GM18499 (cell line): ENCODE measurements at regions not wholly inside any gene's neighbourhood (a gene's known extent, or its start where the extent isn't known, plus 50 kb on each side); places are given as distances from the start of the nearest gene placed in this dataset.

ENCODE experiments used
- ATAC-seq: cut with Tn5 transposase; IDR thresholded peaks from one replicate; pipeline ENCODE4 v1.9.1; 2021; ENCODE audit warnings: moderate number of reproducible peaks; ENCODE audit not compliant: insufficient read depth, unreplicated experiment

DNA sequence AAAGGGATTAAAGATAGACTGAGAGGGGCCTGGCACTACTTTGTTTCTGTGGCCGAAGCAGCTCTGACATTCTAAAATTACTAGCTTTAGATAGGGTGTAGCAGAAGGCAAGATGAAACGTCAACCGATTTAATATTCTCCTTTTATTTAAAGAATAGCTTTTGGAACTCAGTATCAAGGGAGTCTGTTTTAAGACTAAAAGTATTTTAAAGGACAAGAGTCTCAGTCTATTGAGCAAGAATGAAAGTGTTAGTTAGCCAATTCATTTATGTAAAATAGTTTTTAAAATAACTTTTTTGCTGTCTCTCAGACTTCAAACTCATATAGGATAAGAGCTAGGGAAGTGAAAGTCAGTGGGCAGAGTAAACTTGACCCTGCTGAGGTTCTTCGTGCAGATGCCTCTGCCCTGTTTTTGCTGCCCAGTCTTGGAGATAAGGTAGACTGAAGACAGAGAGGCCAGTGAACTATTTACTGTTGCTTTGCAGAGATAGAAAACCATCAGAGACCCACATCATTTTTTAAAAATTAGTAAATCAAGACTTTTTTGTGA lies 1090.9 kb downstream of the ROBO2 start:
- no peak for ATAC-seq

DNA sequence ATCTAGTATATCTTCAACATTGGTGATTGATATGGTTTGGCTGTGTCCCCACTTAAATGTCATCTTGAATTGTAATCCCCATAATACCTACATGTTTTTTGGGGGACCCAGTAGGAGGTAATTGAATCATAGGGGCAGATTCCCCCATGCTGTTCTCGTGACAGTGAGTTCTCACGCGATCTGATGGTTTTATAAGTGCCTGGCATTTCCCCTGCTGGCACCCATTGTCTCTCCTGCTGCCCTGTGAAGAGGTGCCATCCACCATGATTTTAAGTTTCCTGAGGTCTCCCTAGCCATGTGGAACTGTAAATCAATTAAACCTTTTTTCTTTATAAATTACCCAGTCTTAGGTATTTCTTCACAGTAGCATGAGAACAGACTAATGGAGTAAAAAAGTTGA lies 1094.6 kb downstream of the ROBO2 start:
- no peak for ATAC-seq

DNA sequence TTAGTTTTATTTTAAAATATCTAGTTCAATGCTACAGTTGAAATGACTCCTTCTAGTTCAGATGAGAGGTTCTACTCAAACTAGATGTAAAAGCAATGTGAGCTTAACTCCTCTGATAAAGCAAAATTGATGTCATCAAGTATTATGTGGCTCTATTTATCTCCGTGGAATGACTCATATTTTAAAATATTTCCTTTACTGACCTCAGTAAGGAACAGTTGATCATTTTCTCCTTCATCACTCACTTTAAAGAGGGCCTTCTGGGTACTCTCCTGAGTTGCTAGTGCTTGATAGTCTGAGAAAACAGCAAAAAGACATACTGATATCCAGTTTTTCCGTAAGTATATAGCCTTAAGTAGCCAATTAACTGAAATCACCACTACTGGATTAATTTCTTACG lies 1099.3 kb downstream of the ROBO2 start:
- no peak for ATAC-seq

DNA sequence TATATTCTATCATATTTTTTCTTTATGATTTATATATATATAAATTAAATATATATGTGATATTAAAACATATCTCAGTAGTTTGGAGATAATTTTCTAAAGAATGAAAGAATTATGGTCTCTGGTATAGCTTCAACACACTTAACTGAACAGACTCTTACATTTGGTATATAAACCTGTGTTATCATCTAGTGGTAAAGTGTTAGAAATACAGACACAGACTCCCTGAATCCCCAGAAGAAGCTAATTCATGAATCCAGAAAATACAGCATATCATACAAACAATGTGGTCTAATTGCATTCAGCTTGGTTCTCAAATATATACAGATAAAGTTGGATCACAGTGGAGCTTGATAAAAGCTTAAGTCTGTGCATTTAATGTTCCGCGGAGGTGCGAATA lies 1100.4 kb downstream of the ROBO2 start:
- no peak for ATAC-seq

DNA sequence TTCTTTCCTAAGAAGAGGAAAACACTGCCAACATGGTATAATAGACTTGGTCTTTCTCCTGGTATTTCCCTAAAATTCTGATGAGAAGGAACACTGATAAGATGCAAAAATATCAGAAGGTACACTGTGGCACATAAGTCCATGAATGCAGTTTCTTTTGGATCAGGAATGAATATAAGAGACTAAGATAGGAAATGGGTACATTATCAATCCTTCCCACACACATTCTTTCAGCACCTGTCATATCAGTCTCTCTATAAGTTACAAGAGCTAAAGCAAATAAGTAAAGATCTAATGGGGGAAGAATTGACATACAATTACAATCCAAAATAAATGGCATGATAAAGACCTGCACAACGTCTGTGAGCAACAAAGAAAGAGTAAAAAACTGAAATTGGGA lies 1101.0 kb downstream of the ROBO2 start:
- ATAC-seq: no peak

DNA sequence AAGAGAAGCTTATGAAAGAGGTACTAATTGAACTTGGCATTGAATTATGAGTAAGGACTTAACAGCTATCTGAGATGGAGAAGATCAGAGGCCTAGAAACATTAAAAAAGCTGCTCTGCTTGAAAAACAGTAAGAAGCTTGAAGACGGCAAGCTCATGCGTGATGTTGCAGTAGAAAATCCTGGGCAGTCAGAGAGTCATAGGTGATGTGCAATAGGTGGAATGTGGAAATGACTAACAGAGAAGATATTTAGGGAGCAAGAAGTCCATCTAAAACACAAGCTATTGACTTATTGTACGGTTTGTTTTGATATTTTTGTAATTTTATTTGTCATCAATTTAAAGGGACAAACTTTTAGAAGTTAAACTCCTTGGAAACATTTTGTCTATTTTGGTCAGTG lies 1101.4 kb downstream of the ROBO2 start:
- no peak for ATAC-seq

DNA sequence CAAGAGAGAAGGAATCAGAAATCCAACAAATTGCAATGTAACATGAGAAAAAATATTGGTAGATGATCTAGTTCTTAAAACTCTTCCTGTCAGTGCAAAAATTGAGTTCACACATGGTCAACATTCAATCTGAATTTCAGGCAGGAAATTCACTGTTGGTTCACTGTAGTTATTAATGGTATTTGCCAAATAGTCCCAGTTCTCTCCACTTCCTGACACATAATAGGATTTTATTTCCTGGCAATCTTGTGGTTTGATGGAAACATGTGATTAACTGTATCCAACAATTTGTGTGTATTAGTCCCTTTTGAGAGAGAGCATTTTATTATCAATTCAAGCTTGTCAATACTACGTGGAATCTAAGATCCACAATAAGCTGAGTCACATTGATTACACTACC lies 1103.1 kb downstream of the ROBO2 start:
- no peak for ATAC-seq

DNA sequence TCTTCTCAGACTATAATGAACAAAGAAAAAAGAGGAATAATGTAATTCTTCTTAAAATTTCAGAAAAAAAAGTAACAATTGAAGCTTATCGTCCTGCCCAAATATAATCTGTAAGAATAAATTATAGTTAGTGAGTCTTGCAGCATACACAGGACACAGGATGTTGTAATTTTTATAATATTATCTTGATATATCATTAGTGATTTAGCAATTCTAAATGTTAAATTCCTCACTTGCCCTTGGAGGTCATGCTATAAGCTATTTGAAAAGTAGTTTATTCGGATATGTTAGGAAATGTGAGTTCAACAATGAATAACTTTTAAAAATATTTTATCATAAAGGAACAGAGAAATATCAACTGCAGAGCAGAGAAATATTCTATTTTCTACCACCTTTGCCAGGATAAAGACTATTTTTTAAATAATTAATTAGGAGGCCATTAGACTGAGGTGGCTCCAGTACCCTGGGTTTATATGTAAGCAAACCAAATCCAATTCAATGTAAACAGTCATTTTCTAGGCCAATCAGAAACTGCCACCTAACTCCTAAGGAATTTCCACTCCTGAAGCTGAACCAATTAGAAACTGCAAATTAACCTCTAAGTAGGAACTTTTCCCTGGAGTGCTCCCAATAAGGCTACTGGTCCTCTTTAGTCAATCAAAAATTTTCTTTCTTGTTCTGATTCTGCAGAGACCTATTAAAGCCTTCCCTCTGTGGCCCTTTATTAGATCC lies 1109.3 kb downstream of the ROBO2 start:
- ATAC-seq: no peak

DNA sequence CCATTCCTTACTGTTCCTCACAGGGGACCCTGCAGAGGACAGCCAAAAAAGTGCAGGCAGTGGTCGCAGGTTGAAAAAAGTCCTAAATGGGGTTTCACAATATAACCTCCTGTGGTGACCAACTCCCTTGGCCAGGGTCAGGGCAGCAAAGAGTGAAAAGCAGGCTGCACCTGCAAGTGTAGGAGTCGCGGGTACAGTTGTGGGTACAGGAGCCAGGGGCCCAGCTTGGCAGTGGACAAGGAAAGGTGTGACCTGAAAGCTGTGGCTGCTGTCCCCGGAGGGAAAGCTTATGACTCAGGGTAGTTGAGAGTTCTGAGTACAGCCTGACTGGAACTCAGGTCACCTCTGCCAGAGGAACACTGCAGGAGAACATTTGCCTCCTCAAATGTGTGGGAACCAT lies 1114.1 kb downstream of the ROBO2 start:
- ATAC-seq: no peak

DNA sequence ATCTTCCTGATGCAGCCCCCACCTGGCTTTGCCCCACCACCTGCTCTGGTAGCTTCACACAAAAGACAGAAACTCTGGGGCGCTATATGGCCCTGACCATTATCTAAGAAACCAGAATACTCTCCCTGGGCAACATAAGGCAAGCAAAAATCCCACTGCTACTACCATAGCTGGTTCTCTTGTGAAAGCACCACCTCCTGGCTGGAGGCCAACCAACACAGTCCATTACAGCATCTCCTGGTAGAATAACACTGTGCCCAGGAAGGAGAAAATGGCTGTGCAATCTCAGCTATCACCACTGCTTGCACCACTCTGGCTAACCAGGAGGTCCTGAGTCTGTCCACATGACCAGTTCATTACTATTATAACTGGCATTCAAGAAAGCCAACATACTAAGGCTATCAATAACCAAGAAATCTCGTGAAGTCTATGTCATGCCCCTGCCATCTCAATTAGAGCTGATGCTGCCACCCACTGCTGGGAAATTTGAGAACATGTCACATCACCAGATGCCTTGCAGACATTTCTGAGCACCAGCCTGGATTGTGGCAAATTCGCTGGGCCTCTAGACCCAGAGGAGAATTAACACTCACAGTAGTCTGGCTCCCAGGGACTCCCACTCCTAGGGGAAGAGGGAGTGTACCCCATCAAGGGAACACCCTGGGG lies 1114.8 kb downstream of the ROBO2 start:
- ATAC-seq: no peak

DNA sequence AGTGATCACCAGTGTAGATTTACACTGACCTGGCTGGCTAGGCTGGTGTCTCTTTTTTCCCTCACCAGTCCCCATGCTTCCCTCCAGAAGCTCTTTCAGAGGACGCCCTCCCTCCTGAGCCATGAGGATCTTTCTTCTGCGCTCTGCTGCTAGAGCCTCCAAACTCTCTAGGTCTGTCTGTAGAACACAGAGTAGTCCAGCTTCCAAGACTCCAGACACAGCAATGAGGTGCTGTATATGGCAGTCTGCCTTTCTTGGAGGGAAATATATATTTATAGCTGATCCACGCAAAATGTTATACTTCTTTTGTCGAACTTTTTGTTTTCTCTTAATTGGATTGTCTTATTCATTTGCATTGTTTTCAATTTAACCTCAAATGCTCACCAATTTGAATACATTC lies 1121.8 kb downstream of the ROBO2 start:
- no peak for ATAC-seq

DNA sequence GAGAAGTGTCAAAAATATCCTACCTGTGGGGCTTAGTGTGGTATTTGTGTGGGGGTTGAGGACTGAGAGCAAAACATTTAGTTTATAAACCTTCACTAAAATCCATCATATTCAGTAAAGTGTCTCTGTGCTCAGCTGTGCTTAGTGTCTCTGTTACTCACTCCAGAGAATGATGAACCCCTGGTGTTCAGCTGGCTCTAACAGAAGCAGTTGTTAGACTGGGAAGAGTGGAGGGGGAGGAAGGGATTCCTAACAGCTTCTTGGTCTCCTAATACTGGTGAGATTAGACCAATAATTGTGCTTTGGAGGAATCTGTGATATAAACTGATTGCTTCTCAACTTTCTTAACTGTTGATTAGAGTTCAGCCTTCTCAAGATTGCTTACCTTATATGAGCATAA lies 1123.5 kb downstream of the ROBO2 start:
- no peak for ATAC-seq

DNA sequence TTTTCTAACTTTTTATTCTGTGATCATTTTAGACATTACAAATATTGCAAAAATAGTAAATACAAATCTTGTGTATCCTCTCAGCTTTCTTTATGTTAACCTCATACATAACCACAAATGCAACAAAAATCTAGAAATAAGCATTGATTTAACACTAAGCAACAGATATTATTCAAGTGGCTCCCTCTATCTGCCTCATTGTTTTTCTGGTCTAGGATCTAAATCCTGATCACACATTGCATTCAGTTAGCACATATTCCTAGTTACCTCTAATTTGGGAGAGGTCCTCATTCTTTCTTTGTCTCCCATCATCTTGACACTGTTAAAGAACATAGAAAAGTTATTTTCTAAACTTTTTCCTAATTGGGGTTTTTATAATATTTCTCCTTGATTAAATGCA lies 1126.0 kb downstream of the ROBO2 start:
- ATAC-seq: no peak

DNA sequence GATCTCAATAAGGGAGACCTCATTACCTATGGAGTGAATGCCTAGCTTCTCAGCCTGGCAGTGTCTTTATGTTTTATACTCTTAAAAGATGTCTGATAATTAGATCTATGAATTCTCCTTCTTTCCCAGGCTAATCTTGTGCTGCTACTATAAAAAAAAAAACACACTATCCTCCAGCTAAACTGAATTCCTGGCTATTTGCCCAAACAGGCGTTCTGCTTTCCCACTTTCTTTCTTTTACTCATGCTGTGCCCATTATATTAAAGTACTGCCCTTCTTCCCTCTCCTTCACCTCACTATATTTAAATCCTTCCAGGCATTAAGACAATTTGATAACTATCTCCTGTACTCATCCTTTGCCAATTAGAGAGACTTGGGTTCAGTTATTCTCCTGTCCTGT lies 1134.9 kb downstream of the ROBO2 start:
- no peak for ATAC-seq

DNA sequence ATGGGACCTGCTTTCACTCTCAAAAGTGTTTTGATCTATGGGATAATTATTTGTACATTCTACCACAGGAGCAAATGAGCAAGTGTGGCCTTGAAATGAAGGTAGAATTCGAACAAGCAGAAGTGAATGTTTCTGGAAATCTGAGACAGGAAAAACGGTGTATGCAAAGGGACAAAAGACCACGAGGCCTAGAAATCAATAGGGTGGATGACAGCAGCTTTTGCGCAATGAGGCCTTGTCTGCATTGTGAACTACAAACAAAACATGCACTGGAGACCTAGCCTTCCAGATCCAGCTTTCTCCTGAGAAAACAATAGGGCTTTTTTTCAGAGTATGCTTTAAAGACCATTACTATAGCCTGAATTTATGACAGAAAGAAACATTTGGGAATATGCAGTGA lies 1137.0 kb downstream of the ROBO2 start:
- ATAC-seq: no peak

DNA sequence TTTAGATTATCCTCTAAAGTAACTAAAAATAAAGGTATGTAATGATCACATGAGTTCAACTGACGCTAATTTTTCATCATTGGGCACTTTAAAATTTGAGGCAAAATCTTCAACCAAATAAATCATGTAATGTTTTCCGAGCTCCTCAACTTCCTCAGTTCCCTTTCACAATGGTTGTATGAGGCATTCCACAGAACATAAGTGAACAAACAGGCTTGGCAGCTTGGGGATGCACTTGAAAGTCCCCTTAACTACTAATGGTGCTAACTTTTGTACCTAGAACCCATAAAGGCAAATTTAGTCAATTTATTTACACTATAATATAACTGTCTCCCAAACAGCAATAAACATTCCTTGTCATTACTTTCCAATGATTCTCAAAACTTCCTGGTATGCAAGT lies 1137.9 kb downstream of the ROBO2 start:
- no peak for ATAC-seq

DNA sequence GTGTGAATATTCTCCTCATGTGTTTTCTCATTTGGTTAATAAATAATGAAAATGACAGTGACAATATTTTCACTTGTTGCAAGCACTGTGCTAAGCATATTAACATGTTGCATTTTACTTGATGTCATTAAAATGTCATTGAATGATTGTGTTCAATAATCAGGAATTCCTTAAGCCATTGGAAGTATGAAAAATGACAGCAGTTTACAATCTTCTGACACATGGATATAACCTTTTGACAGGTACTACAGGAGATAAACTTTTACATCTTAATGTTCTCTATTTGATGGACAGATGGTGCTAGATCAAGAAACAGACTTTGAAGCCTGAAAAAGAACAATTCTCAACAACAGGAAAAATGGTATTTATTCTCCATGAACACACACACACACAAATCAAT lies 1138.3 kb downstream of the ROBO2 start:
- no peak for ATAC-seq

DNA sequence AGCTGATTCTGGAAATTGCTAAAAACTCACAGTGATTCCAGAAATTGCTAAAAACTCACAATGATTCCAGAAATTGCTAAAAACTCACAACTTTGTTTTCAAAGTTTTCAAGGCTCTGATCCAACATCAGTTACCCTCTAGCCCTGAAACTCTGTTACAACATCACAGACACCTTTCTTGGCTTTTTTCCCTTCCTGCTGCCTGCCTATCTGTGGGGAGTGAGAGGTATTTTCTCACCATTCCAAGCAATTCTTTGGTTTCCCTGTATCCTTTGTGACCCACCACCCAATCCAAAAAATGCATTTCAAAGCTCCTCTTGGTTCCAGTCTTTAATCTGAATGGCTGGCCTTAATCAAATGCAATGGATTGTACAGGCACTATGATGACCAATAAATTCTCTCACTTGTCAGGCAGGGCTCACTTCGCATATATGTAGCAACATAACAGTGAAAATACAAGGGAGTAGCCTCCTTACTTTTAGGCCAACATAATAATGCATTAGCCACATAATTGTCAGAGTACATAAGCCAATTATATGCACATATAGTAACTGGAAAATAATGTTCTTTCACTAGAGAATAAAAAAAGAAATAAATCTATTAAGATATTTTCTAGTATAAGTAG lies 1139.0 kb downstream of the ROBO2 start:
- ATAC-seq: no peak

DNA sequence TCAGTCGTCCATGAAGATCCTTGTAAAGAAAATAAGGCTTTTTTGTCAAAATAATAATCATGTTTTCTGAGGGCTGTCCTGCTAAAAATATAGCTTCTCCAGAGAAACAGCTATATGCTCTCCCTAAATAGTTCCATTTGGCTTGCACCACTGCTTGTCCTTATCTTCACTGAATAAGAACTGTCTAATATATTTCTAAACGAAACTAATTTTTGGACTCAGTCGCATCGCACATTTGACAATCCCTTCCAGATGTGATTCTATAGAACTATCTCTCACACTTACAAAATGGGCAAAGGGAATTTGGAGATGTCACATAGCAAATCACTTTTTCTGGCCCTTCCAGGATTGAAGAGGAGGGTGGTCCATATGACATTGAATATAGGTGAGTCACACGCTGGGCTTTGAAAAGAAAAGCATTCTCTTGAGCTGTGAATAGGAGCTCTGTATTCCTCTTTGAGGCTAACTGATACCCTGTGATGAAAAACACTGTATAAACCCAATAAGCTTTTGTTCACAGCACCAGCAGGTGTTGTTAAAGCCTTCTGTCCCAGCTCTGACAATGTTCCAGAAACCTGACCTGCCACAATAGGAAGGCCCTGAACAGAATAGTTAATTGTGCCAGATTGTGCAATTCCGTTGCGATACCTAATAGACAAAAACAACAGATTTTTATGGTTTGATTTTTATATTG lies 1144.2 kb downstream of the ROBO2 start:
- ATAC-seq: no peak

DNA sequence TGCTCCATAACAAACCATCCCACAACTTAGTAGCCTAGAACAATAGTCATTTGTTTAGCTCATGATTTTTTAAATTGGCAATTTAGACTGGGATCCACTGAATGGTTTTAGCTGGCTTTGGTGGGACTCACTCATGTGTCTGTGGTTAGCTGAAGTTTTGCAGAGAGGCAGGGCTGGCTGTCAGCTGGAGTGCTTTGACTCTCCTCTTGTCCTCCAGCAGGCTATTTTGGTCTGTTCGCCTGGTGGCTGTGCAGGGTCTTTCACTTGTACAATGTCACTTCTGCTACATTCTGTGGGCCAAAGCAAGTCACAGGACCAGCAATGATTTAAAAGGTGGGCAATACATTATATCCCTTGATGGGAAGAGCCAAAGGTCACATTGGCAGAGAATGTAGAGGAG lies 1146.5 kb downstream of the ROBO2 start:
- ATAC-seq: no peak

DNA sequence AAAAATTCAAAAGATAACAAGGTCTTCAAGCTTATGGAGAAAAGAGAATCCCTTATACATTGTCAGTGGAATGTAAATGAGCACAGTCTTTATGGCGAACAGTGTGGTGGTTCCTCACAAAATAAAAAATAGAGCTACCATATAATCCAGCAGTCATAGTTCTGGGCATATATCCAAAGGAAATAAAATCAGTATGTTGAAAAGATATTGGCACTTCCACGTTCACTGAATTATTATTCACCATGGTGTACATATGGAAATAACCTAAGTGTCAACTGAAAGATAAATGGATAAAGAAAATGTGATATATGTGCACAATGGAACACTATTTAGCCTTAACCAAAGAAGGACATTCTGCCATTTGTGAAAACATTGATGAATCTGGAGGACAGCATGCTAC lies 1161.2 kb downstream of the ROBO2 start:
- ATAC-seq: no peak
